AML-193 (cell line): ENCODE measurements at regions not wholly inside any gene's neighbourhood (a gene's known extent, or its start where the extent isn't known, plus 50 kb on each side); places are given as distances from the start of the nearest gene placed in this dataset.
A peak's percentile ranks its signal among the peaks of the same experiment; 100 is the strongest.
"Not testable (repeated sequence)": the region's sequence is repeated elsewhere in the genome, so short reads cannot be mapped to it uniquely, and the experiment has no call there.

Experiments used
- DNase-seq, 2 experiments: peaks; one replicate each; lab custom pipeline; 2025; lab: John Stamatoyannopoulos, UW

DNA sequence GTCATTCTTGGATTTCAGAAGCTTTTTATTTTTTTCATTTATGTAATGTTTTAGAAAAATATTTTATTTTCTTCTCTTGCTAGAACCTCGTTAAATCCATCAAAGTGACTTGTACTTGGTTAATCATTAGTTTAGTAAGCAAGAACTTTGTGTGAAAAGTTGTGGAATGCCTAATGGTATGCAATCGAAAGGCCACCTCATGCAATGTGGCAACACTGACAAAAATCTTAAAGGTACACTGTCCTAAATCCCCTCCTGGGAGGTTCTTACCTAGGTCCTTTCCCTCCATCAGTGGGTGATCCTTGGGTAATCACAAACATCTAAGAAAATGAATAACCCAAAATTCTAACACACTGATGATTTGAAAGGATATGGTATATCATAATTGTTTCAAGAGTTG is 304.2 kb downstream of the DNAH5 start:
- no peak for DNase-seq

DNA sequence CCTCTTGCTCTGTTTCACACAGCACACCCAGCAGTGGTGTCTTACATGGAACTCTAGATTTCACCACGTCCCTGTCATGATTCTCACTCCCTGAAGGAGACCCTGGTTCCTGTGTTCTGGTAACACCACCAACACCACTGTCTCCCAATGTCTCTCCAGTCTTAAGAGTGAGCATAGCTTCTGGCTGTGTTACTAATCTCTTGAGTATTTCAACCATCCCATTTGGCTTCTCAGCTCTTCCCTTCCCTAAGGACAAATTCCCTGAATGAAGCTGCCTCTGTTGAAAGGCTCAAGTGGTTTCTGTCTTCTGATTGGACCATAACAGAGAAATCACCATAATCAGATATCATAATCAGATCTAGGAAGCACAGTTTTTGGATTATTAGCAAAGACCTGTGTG is 311.8 kb downstream of the DNAH5 start:
- no peak for DNase-seq

DNA sequence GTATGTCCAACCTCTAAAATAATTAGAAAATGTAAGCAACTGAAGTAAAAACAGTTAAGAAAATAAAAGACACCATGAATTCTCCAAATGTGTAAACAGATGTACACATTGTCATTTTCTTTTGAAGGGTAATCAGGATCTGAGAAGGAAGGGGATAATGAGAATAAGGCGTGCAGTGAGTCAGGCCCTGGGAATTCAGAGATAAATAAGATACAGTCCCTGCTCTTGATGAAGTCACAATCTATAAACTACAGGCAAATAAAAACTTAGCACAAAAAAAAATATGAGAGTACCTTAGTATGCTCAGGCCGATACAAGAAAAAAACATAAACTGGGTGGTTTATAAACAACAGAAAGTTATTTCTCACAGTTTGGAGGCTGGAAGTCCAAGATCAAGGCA is 315.3 kb downstream of the DNAH5 start:
- no peak for DNase-seq

DNA sequence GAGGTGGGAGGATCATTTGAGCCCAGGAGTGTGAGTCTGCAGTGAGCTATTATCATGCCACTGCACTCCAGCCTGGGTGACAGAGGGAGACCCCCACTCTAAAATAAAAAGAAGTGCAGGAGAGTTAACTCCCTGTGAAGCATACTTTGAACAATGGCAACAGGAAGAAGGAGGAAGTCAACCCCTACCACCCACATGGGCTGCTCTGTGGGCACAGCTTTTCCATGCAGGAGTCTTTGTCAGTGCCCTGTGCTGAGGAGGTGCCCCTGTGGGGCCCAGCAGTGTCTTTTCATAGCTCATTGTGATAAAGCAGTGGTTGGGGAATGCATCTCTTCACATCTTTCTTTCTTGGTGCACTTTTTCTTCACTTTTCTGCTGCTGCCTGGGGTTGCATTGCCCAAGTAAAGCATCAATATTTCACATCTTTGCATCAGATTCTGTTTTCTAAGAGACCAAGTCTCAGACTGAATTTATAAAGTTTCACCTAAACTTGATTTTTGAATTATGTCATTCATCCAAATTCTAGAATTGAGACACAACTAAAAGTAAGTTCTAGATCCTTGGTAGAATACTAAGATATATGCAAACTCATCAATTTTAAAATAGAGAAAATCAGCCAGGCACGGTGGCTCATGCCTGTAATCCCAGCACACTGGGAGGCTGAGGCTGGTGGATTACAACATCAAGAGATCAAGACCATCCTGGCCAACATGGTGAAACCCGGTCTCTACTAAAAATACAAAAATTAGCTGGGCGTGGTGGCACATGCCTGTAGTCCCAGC is 316.6 kb downstream of the DNAH5 start:
- DNase-seq = no peak

- DNase-seq = no peak
Observed at GRCh38 chr5:13625616-13626198, 318.8 kb downstream of the DNAH5 start.

DNA sequence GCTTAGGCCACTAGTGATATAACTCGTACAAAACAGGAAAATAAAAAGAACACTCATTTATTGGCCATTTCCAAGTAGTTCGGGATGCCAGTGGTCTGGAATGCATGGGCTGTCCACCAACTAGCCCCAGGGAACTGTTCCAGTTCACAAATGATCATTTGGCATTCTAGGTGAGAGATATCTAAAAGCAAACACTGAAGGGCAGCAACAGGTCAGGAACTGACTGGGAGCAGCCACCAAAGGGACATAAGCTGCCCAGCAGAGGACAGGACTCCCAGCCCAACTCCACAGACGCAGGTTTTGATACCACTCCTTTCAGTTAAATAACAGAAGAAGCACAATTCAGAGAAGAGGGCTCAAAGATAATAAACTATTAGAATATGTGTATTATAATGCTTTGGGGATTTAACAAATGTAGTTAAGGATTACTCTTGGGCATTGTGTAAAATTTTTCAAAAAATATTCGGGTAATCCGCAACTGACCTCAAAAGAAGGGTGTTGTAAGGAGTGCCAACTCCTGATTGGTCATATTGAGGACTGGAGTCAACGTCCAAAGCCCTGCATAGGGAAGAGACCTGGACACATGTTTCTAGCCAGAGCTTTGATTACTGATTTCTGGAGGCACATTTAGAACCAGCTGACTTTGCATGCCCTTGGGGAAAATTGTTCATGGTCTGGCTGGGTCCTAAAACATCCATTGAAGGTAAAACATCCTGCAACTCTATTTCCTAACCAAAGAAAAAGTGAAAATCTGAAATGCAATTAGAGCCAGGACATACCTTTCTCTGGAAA is 320.0 kb downstream of the DNAH5 start:
- DNase-seq = no peak

GRCh38 chr5:13613621-13614020 is 330.9 kb downstream of the DNAH5 start:
- no peak for DNase-seq

- no peak for DNase-seq
Observed at GRCh38 chr5:13611604-13612003, 332.9 kb downstream of the DNAH5 start.

GRCh38 chr5:13609504-13609903 is 335.0 kb downstream of the DNAH5 start:
- DNase-seq = no peak

GRCh38 chr5:13606051-13606450 is 338.4 kb downstream of the DNAH5 start:
- no peak for DNase-seq

DNA sequence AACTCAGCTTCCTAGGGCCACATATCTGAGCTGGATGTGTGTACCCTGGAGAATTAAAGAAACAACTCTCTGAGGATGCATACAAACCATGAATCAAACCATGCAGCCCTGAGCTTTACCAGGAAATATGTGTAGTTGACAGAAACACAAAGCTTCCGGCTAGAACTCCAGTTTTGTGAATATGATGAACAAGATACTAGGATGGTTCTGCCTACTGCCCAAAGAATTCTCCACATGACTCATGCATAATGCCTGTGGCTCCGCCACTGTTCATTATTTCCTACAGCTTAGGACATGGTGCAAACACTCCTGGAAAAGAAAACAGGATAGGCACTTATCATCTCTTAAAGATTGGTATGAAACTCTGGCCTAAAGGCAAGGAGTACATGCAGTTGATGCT is 343.4 kb downstream of the DNAH5 start:
- DNase-seq = no peak

GRCh38 chr5:13595978-13596377 is 348.5 kb downstream of the DNAH5 start:
- no peak for DNase-seq

DNA sequence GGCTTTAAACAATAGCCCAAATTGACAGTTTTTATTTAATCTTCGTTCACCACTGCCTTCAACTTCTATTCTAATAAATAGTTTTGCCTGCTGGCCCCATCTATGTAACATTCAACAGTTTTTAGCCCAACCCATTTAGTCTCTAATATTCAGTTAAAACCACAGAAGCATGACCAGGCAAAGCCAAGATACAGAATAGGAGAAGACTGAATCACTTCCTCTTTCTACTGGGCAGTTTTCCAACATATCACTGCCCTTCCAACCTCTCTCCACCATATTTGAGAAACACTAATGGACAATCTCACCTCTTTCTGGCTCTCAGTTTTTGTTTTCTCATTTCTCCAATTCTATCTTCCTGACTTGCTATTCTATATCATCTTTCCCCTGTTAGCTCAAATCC is 352.9 kb downstream of the DNAH5 start:
- peak; percentile 56 to 64 for DNase-seq

DNA sequence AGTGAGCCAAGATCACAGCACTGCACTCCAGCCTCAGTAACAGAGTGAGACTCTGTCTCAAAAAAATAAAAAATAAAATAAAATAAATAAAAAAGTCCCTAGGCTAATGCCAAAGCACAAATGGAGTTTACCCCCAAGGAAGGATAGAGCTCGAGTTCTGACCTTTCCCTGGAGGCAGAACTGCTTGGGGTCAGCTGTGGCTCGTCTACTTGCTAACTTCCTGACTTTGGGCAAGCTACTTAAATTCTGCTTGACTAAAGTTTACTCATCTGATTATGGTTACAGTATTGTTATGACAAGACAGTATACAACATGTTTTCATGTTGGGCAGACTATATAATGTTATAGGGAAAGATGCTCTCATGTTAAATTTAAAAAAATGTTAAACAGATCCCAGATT is 359.2 kb downstream of the DNAH5 start:
- no peak for DNase-seq

- DNase-seq = no peak
Observed at GRCh38 chr5:13581914-13582313, 362.6 kb downstream of the DNAH5 start.

DNA sequence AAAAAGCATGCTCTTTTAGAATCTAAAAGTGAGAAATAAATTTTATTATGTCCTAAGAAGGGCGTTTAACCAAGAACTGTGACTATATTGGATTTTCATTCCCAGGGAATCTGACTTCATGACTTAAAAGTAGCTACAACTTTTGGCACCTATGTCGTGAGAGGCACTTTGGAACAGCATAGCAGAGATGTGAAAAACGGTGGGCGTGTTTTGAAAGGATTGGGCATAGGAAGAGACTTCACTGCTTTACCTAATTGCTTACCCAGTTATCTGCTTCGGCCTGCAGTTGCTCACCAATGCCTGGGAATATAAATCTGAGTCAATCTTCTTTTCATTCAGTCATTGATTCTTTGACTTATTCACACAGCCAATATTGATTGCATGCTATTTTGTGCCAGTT is 363.4 kb downstream of the DNAH5 start:
- DNase-seq = no peak

GRCh38 chr5:13580058-13580457 is 364.4 kb downstream of the DNAH5 start:
- DNase-seq = no peak

DNA sequence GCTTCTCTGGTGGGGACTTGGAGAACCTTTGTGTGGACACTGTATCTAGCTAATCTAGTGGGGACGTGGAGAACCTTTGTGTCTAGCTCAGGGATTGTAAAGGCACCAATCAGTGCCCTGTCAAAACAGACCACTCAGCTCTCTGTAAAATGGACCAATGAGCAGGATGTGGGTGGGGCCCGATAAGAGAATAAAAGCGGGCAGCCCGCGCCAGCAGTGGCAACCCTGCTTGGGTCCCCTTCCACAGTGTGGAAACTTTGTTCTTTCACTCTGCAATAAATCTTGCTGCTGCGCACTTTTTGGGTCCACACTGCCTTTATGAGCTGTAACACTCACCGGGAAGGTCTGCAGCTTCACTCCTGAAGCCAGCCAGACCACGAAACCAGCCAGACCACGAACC is 365.4 kb downstream of the DNAH5 start:
- DNase-seq = not testable (repeated sequence)

DNA sequence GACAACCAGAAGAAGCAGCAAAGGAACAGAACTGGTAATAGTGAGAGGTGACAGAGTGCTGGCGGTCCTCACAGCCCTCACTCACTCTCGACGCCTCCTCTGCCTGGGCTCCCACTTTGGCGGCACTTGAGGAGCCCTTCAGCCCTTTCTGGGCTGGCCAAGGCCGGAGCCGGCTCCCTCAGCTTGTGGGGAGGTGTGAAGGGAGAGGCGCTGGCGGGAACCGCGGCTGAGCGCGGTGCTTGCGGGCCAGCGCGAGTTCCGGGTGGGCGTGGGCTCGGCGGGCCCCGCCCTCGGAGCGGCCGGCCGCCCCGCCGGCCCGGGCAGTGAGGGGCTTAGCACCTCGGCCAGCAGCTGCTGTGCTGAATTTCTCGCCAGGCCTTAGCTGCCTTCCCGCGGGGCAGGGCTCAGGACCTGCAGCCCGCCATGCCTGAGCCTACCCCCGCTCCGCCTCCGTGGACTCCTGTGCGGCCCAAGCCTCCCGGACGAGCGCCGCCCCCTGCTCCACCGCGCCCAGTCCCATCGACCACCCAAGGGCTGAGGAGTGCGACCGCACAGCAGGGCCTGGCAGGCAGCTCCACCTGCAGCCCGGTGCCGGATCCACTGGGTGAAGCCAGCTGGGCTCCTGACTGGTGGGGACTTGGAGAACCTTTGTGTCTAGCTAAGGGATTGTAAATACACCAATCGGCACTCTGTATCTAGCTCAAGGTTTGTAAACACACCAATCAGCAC is 366.0 kb downstream of the DNAH5 start:
- DNase-seq = not testable (repeated sequence)

GRCh38 chr5:13574574-13574973 is 369.9 kb downstream of the DNAH5 start:
- DNase-seq = no peak

GRCh38 chr5:13572163-13572562 is 372.3 kb downstream of the DNAH5 start:
- no peak for DNase-seq

DNA sequence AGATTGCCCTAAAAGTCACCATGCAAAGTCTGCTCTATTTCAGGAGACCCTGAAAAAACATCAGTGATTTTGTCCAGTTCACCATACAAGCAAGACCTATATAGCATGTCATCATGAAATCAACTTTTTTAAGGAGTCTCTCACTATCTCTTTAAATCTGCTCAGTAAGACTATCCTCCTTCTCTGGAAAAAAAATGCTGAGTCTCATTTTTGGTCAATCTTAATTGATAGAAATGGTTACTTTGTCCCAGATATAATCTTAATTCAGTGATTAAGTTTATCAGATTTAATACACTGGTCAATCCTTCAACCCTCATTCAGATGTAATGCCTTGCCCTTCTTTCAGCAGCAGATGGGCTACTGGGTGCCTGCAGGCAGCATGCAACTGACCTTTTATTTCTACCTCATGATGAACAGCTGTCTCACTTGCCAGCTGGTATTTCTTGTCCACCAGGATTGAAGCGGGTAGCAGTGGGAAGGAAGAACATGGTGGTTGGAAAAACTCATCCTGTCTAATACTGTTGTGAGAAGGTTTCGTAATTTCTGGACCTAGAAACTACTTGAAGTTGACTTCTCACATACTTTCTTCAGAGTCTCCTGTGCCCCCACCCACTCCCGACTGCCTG is 375.3 kb downstream of the DNAH5 start:
- DNase-seq = no peak
